SW 1271 (cell line): ENCODE measurements at regions not wholly inside any gene's neighbourhood (a gene's known extent, or its start where the extent isn't known, plus 50 kb on each side); places are given as distances from the start of the nearest gene placed in this dataset.

Experiments used
- DNase-seq, 2 experiments: peaks; one replicate each; lab custom pipeline; 2025; lab: John Stamatoyannopoulos, UW

DNA sequence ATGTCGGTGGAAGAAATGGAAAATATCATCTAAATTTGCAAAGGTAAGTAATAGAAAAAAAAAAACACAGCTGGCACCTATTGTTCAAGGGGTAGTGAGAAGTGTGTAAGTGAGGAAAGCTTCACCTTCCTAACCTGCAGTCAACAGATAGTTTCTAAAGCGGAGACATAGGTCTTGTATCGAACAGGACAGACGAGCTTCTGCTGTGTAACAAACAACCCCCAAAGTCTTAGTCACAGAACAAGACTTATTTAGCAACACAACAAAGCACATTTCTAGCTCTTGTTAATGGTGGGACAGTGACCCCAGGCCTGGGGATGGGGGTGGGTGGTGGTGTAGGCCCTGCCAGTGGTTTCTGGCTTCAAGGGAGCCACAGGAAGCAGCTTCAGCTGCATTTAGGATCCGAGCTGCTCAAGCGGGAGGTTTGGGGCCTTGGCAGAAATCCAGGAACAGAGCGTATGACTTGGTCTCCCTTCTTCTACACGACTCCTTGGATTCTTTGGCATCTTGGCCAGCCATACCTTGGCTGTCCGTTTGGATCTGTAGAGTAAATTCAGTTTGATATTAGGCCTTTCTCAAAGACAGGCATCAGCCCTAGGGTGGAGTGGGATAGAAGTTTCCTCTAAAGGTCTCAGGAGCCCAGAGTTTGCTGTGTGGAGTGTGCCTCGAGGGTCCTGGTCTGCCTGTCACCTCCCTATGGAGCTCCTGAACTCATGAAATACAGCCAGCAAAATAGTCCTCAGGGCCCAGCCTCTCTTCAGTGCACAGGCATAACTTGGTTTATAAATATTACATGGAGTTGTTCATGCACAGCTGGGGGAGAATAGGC lies 56.9 kb upstream of the SHH start:
- no peak for DNase-seq

DNA sequence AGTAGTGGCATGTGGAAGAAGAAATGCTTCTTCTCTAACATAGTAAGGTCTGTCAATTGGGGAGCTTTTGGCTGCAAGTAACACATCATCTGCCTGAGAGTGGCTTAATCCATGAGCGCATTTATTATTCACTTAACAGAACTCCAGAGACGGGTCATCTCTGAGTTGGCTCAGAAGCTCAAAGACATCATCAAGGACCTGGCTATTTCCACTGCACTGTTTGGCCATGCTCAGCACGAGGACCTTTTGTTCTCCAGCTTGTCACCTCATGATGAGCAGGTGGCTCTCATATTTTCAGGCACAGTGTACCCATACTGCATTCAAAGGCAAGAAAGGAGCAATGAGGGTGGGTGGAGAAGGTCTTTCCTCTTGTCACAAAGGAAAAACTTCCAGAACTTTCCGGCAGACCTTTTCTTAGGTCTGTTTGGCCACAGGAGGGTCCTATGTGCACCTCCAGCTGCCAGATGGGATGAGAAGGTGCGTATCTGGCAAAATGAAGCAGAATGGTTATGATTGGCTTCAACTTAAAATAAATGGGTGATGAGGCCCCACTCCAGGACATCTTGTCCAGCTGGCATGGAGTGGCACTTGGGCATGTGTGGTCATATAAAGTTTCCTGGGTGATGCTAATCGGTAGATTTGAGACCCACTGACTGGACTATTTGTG lies 55.6 kb upstream of the SHH start:
- DNase-seq, result no peak

DNA sequence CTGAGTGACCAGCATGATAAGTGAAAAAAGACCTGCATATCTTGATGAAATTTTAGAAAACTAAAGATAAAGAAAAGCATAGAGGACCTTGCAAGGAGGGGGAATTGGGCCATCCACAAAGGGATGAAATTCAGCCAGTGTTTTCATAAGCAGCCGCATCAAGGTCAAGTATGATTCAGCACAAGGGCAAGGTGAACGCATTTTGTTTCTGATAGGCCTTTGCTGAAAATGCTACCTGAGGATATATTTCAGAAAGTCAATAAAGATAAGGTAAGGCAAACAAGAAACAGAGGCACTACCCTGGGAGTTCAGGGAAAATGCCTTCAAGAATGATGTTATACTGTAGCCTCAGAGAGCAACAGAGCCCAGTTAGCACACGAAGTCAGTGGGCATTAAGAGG lies 55.0 kb upstream of the SHH start:
- no peak for DNase-seq

DNA sequence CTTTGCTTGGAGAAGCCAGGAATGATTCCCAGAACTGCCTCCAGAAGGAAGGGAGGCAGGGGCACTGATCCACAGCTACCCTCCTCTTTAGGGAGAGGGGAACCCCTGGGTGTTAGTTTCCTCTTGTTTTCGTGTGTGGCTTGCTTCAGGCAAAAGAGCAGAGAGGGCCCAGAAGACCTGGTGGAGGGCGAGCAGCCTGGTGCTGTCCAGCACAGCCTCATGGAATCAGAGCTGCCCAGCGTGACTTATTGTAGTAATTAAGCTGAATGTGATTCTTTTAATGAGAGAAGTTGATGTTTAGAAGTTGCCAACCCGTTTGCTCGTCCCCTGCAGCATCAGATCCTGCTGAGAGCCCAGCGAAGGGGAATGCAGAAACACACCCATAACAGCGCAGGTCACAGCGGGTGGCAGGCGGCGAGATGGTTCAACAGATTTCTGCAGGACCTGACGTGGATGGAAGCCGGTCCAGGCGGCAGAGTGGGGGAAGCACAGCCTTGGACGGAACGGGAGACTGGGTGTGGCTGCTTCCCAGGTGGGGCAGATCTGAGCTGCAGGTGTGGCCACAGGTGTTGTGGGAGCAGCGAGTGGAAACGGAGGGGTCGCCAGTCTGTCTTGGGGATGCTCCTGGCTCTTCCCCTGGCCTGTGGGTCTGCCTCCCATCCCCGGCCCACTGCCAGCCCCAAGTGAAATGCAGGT lies 53.7 kb upstream of the SHH start:
- no peak for DNase-seq

- no peak for DNase-seq
Measured at GRCh38 chr7:155864991-155865690, 52.9 kb upstream of the SHH start.

DNA sequence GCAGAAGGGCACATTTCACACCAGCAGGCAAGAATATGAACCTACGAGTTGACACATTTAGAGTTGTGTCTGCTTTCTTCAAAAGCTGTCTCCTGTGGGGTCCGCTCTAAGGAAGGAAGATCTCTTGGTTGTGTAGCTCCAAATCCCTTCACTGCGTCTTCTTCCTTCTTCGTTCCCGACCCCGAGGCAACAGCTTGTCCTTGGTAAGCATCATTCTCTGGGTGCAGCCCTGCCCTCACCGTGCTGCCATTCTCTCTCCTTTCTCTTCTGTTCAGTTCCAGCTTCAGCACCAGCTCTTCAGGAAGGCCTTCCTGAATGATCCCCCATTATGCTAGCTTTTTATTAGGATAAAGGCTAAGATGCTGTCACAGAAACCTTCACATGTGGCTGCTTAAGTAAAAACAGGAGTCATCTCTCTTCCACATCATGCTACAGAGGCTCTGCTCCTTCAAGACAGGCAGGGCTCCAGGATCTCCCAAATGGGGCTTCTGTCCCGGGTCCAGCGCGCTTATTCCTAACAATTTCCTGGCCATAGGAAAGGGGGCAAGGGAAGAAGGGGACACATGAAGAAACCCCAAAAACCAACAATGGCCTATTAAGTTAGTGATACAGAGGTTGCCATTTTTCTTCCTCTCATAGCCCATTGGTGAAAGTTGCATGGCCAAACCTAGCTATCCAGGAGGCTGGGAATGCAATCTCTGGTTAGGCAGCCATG lies 52.2 kb upstream of the SHH start:
- no peak for DNase-seq

- no peak for DNase-seq
Measured at GRCh38 chr7:155863721-155864151, 51.5 kb upstream of the SHH start.

GRCh38 chr7:155862123-155862892 lies 50.0 kb upstream of the SHH start:
- no peak for DNase-seq
